Chondrocyte (in vitro differentiated cells): ENCODE measurements at regions not wholly inside any gene's neighbourhood (a gene's known extent, or its start where the extent isn't known, plus 50 kb on each side); places are given as distances from the start of the nearest gene placed in this dataset.

Source experiments
- DNase-seq: peaks from one replicate; pipeline ENCODE4 v3.0.0; 2021; ENCODE audit warnings: mixed read lengths, low spot score
- H3K27ac Mint-ChIP-seq: one replicate; pipeline ENCODE4 v1.8.0; 2021; ENCODE audit warnings: mild to moderate bottlenecking, moderate library complexity, mixed read lengths; ENCODE audit not compliant: unreplicated experiment
- H3K27me3 Mint-ChIP-seq: 2 replicates; pipeline ENCODE4 v1.8.0; 2021; ENCODE audit warnings: low read depth, mixed read lengths
- H3K36me3 Mint-ChIP-seq: 2 replicates; pipeline ENCODE4 v1.8.0; 2021; ENCODE audit warnings: low read depth, mixed read lengths
- H3K4me1 Mint-ChIP-seq: 2 replicates; pipeline ENCODE4 v1.8.0; 2021; ENCODE audit warnings: low read depth, mild to moderate bottlenecking, mixed read lengths
- H3K4me3 Mint-ChIP-seq: one replicate; pipeline ENCODE4 v1.8.0; 2021; ENCODE audit warnings: mild to moderate bottlenecking, moderate library complexity, mixed read lengths; ENCODE audit not compliant: unreplicated experiment
- H3K9me3 Mint-ChIP-seq: 2 replicates; pipeline ENCODE4 v1.8.0; 2021; ENCODE audit warnings: low read depth, mixed read lengths
- TF ChIP-seq, protein P1 (sequence below): fragments of 200-600 bp; sonication (generic); IDR thresholded peaks from 2 replicates; pipeline ENCODE4 v1.5.0; 2021; ENCODE audit warnings: antibody characterized with exemption, mild to moderate bottlenecking, moderate library complexity

DNA sequence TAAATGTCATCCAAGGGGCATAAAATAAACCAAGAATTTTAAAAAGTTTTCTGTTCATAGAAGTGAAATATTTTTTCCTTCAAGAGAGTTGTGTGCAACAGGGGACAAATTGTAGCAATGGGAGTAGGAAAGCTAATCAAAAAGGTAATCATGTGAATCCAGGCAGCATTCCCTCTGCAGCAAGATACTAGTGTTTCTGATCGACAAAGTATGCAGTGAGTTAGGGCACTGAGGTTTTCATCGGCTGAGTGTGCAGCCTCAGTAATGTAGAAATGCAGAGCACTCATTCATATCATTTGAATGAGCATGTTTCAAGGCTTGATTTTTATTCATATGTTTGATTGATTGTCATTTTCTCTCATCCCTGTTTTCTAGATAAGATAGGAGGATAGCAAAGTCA, 321.7 kb downstream of the PCDH7 start:
- no peak overlapping the region for H3K4me3 Mint-ChIP-seq
- DNase-seq, result no peak
- peaks cover 3% of the 10 kb centered on the region for H3K4me1 Mint-ChIP-seq
- H3K9me3 Mint-ChIP-seq, result no peaks in the 10 kb centered on the region
- TF ChIP-seq, protein P1, sequence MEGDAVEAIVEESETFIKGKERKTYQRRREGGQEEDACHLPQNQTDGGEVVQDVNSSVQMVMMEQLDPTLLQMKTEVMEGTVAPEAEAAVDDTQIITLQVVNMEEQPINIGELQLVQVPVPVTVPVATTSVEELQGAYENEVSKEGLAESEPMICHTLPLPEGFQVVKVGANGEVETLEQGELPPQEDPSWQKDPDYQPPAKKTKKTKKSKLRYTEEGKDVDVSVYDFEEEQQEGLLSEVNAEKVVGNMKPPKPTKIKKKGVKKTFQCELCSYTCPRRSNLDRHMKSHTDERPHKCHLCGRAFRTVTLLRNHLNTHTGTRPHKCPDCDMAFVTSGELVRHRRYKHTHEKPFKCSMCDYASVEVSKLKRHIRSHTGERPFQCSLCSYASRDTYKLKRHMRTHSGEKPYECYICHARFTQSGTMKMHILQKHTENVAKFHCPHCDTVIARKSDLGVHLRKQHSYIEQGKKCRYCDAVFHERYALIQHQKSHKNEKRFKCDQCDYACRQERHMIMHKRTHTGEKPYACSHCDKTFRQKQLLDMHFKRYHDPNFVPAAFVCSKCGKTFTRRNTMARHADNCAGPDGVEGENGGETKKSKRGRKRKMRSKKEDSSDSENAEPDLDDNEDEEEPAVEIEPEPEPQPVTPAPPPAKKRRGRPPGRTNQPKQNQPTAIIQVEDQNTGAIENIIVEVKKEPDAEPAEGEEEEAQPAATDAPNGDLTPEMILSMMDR, result no peak
- no peaks in the 10 kb centered on the region for H3K27me3 Mint-ChIP-seq
- no peak overlapping the region for H3K27ac Mint-ChIP-seq
- H3K36me3 Mint-ChIP-seq, result peaks cover 2% of the 10 kb centered on the region

GRCh38 chr4:31043382-31044062, 323.4 kb downstream of the PCDH7 start:
- Mint-ChIP-seq H3K4me1 (peaks cover 3% of the 10 kb centered on the region), H3K4me3 (no peak overlapping the region), H3K27ac (no peak overlapping the region), H3K9me3 (no peaks in the 10 kb centered on the region), H3K27me3 (no peaks in the 10 kb centered on the region), H3K36me3 (peaks cover 2% of the 10 kb centered on the region)
- TF ChIP-seq, protein P1, result no peak
- DNase-seq, result no peak

DNA sequence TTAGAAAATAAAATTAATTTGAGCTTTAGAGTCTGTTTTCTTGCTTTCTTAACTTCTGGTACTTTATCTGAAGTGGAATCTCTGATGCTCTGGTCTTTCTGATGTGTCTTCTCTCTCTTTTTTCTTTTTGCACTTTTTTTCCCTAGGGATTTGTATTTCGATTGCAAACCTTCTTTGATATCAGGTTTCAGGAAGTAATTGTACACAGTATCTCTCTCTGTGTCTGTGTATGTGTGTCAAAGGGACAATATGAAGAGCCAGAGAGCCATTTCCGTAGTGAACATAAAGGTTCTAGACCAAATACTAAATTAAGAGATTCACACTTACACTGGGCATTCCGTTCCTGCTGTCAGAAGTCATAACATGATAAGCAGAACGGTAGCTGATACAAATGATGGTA, 325.0 kb downstream of the PCDH7 start:
- no peak overlapping the region for H3K27ac Mint-ChIP-seq
- no peak overlapping the region for H3K4me3 Mint-ChIP-seq
- DNase-seq, result no peak
- peaks cover 3% of the 10 kb centered on the region for H3K4me1 Mint-ChIP-seq
- H3K27me3 Mint-ChIP-seq, result no peaks in the 10 kb centered on the region
- TF ChIP-seq, protein P1, result no peak
- H3K36me3 Mint-ChIP-seq, result peaks cover 2% of the 10 kb centered on the region
- H3K9me3 Mint-ChIP-seq, result no peaks in the 10 kb centered on the region

DNA sequence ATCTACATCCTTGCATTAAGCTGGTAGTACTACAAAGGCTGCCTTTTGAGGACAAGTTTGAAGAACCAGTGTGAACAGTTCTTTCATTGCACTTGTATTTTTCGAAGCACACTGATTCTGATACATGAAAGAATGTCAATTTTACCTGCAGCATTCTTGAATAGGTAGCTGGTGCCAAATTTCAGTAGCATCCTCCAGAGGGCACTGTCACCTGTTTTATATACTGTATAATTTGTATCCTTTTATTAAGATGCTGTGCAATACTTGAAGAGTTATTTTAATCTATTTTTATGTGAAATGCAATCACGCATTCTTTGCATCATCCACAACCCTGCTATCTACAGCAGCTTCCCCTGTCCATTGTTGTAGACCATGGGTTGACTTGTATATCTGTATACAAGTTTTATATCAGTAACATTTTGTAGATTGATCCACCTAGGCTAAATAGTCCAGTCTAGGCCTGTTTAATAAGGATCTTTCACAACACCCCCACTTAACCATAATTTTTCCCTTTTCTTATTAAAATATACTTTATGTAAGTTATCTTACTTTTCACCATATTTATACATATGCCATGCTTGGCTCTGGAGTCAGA, 325.7 kb downstream of the PCDH7 start:
- Mint-ChIP-seq H3K36me3 (peaks cover 2% of the 10 kb centered on the region), H3K4me3 (no peak overlapping the region), H3K27ac (no peak overlapping the region), H3K27me3 (no peaks in the 10 kb centered on the region), H3K9me3 (no peaks in the 10 kb centered on the region), H3K4me1 (peaks cover 3% of the 10 kb centered on the region)
- TF ChIP-seq, protein P1, result peak; percentile 82
- no peak for DNase-seq

DNA sequence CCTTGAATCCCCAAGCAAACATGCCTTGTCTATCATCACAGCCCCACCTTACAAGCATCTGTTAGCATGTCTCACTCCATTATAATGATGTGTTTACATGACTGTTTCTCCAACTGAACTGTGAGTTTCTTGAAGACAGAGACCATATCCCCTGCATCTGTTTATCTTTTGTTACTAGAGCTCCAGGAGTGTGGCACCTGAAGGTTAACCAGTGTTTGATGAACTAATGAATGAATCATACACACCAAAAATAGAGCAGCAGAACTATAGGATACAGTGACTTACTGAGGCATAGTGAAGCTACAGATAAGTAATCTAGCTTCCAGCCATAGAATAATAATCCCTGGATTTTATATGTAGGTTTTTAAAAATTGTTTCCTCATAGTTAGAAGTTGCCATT, 331.0 kb downstream of the PCDH7 start:
- no peak overlapping the region for H3K27ac Mint-ChIP-seq
- no peaks in the 10 kb centered on the region for H3K36me3 Mint-ChIP-seq
- no peaks in the 10 kb centered on the region for H3K9me3 Mint-ChIP-seq
- no peak overlapping the region for H3K4me3 Mint-ChIP-seq
- peaks cover 20% of the 10 kb centered on the region for H3K4me1 Mint-ChIP-seq
- DNase-seq, result no peak
- H3K27me3 Mint-ChIP-seq, result no peaks in the 10 kb centered on the region
- TF ChIP-seq, protein P1, result no peak
